ENCODE measurements at regions not wholly inside any gene's neighbourhood (a gene's known extent, or its start where the extent isn't known, plus 50 kb on each side); places are given as distances from the start of the nearest gene placed in this dataset.
"Not testable (repeated sequence)": the region's sequence is repeated elsewhere in the genome, so short reads cannot be mapped to it uniquely, and the experiment has no call there.

- H3K4me1 ChIP-seq, result no peaks in the 10 kb centered on the region
- H3K9me3 ChIP-seq, result peaks cover 0 to 21% (median 12%) of the 10 kb centered on the region in 8 donors
- no peak overlapping the region for H3K27ac ChIP-seq
- intact Hi-C loops (cut with DNase I; ENCODE audit: low total_unique reads), result no loop called here
- no peak for DNase-seq
- no peaks in the 10 kb centered on the region for H3K36me3 ChIP-seq
- H3K27me3 ChIP-seq (replicated peaks in 1 of 7), result no peaks in the 10 kb centered on the region
- H3K4me3 ChIP-seq, result no peak overlapping the region
- TF ChIP-seq POLR2A (IDR thresholded peaks at IDR 0.05), result no peak
These were observed 89.4 kb upstream of the CNTNAP2 start for GRCh38 chr7:146027243-146027642.

GRCh38 chr7:146022776-146023175 is 93.8 kb upstream of the CNTNAP2 start:
- WGBS, 5 donors, result 78 to 87% (median 82%) methylated on average over 5 of the region's 5 CpGs
- no peaks in the 10 kb centered on the region for H3K27me3 ChIP-seq (replicated peaks in 1 of 7)
- H3K9me3 ChIP-seq, result peaks cover 0 to 21% (median 16%) of the 10 kb centered on the region in 8 donors
- no peak for TF ChIP-seq CTCF (IDR thresholded peaks at IDR 0.05 in 8 of 11, conservative IDR thresholded peaks at IDR 0.05 in 3 of 11)
- TF ChIP-seq POLR2A (IDR thresholded peaks at IDR 0.05), result no peak
- no peak overlapping the region for H3K27ac ChIP-seq
- DNase-seq, result no peak
- no peaks in the 10 kb centered on the region for H3K36me3 ChIP-seq
- no peak overlapping the region for H3K4me3 ChIP-seq
- intact Hi-C loops (cut with DNase I; ENCODE audit: low total_unique reads), result no loop called here
- H3K4me1 ChIP-seq, result no peaks in the 10 kb centered on the region

- H3K36me3 ChIP-seq; H3K27ac ChIP-seq; H3K4me3 ChIP-seq; H3K9me3 ChIP-seq; H3K4me1 ChIP-seq; DNase-seq; H3K27me3 ChIP-seq (replicated peaks in 1 of 7); intact Hi-C loops (cut with DNase I; ENCODE audit: low total_unique reads): not testable (repeated sequence)
- 89 to 94% (median 93%) methylated on average over 22 to 31 of the region's 33 CpGs for WGBS, 5 donors
These were observed 97.3 kb upstream of the CNTNAP2 start for GRCh38 chr7:146019041-146020004.

- WGBS, 5 donors, result 77 to 86% (median 80%) methylated on average over 5 of the region's 5 CpGs
- H3K27me3 ChIP-seq (replicated peaks in 1 of 7); H3K9me3 ChIP-seq; intact Hi-C loops (cut with DNase I; ENCODE audit: low total_unique reads); H3K4me1 ChIP-seq; H3K36me3 ChIP-seq; H3K4me3 ChIP-seq; H3K27ac ChIP-seq; DNase-seq: not testable (repeated sequence)
These were observed 99.2 kb upstream of the CNTNAP2 start for GRCh38 chr7:146017366-146017765.

GRCh38 chr7:146014154-146014553 is 102.4 kb upstream of the CNTNAP2 start:
- H3K36me3 ChIP-seq; H3K4me1 ChIP-seq; DNase-seq; H3K4me3 ChIP-seq; H3K9me3 ChIP-seq; intact Hi-C loops (cut with DNase I; ENCODE audit: low total_unique reads); H3K27me3 ChIP-seq (replicated peaks in 1 of 7); H3K27ac ChIP-seq: not testable (repeated sequence)
- 60 to 92% (median 86%) methylated on average over 1 to 2 of the region's 2 CpGs for WGBS, 5 donors

GRCh38 chr7:146008293-146008692 is 108.3 kb upstream of the CNTNAP2 start:
- no peak for DNase-seq
- TF ChIP-seq POLR2A (IDR thresholded peaks at IDR 0.05) (no peak), POLR2AphosphoS5 (IDR thresholded peaks at IDR 0.05) (no peak), CTCF (IDR thresholded peaks at IDR 0.05 in 8 of 11, conservative IDR thresholded peaks at IDR 0.05 in 3 of 11) (no peak)

More at GRCh38 chr7:146008293-146008692, 108.3 kb upstream of the CNTNAP2 start:
- Histone ChIP-seq H3K27ac (no peak overlapping the region), H3K9me3 (no peaks in the 10 kb centered on the region), H3K4me3 (no peak overlapping the region), H3K36me3 (no peaks in the 10 kb centered on the region), H3K4me1 (no peaks in the 10 kb centered on the region), H3K27me3 (replicated peaks in 1 of 7) (no peaks in the 10 kb centered on the region)
- WGBS, 5 donors, result 89 to 96% (median 90%) methylated on average over 8 of the region's 8 CpGs
- intact Hi-C loops (cut with DNase I; ENCODE audit: low total_unique reads), result no loop called here
